Esophagus muscularis mucosa (tissue), 4 donors: ENCODE measurements at regions not wholly inside any gene's neighbourhood (a gene's known extent, or its start where the extent isn't known, plus 50 kb on each side); places are given as distances from the start of the nearest gene placed in this dataset.

ENCODE experiments used
- EP300 ChIP-seq: sonication (generic); formaldehyde crosslinking; IDR thresholded peaks from one replicate; pipeline ENCODE4 v1.6.1; 2017; ENCODE audit warnings: antibody characterized with exemption
- POLR2A ChIP-seq: fragments of 450-650 bp; IDR thresholded peaks from one replicate; pipeline ENCODE4 v1.6.1; 2017; ENCODE audit warnings: antibody characterized with exemption, moderate library complexity, mild to moderate bottlenecking, low read depth
- POLR2AphosphoS5 ChIP-seq, 2 donors: sonication (generic); formaldehyde crosslinking; IDR thresholded peaks; one replicate each; pipeline ENCODE4 v1.6.1; 2017; ENCODE audit warnings: antibody characterized with exemption in 2 of 2
- TF ChIP-seq, protein P1 (sequence below), 3 experiments: fragments of 200-600 bp in 2 of 3; fragments of 450-650 bp in 1 of 3; sonication (generic) in 2 of 3; IDR thresholded peaks; one replicate each; pipeline ENCODE4 v1.5.1; 2017 to 2019; ENCODE audit warnings: antibody characterized with exemption in 3 of 3, mild to moderate bottlenecking in 2 of 3, moderate library complexity in 1 of 3

DNA sequence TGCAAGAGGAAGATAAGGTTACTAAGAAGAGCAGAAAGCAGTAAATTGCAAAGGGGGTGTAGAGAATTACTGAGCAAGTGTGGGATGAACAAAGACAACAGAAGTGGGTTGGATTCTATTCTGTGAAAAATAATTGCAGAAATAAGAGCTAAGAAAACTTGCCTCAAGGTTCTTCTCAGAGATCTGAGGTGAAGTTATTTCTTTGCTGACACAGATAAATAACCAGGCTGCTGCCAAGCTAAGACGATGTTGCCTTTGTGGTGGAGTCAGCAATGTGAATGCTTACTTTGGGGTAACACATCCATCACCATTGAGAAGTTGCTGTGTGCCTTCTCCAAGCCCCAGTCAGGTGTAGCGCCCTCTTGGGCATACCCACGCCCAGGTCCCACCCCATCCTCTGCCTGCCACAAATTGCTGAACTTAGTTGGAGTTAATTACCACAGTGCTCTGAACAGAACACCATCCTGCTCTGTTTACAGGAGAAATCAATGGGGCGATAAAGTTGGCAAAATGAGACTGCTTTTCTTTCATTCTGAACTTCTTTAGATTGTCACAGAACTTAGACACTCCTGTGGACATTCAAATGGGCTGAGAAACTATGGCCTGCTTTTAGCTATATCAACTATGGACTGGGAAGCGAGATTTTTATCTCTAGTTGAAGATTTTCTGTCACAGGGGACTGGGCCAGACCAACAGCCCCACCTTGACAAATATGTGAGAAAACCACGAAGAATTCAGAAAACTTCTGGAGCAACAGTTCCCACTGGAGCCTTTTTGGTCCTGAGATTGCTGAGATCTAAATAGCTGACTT, 283.6 kb downstream of the TMX3 start:
- TF ChIP-seq, protein P1, sequence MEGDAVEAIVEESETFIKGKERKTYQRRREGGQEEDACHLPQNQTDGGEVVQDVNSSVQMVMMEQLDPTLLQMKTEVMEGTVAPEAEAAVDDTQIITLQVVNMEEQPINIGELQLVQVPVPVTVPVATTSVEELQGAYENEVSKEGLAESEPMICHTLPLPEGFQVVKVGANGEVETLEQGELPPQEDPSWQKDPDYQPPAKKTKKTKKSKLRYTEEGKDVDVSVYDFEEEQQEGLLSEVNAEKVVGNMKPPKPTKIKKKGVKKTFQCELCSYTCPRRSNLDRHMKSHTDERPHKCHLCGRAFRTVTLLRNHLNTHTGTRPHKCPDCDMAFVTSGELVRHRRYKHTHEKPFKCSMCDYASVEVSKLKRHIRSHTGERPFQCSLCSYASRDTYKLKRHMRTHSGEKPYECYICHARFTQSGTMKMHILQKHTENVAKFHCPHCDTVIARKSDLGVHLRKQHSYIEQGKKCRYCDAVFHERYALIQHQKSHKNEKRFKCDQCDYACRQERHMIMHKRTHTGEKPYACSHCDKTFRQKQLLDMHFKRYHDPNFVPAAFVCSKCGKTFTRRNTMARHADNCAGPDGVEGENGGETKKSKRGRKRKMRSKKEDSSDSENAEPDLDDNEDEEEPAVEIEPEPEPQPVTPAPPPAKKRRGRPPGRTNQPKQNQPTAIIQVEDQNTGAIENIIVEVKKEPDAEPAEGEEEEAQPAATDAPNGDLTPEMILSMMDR (IDR thresholded peaks at IDR 0.05): no peak
- TF ChIP-seq EP300 (no peak), POLR2AphosphoS5 (IDR thresholded peaks at IDR 0.05) (no peak), POLR2A (no peak)
